Parathyroid adenoma (tissue), 2 donors: ENCODE measurements at regions not wholly inside any gene's neighbourhood (a gene's known extent, or its start where the extent isn't known, plus 50 kb on each side); places are given as distances from the start of the nearest gene placed in this dataset.

Source experiments
- H2AFZ ChIP-seq: fragments of 300-600 bp; sonication (generic); one replicate; pipeline ENCODE4 v1.7.0; 2017; ENCODE audit warnings: antibody characterized with exemption, mild to moderate bottlenecking
- H3K27ac ChIP-seq: fragments of 300-600 bp; sonication (generic); one replicate; pipeline ENCODE4 v1.7.0; 2017
- H3K27me3 ChIP-seq: fragments of 300-600 bp; sonication (generic); one replicate; pipeline ENCODE4 v1.7.0; 2017; ENCODE audit warnings: low read length; ENCODE audit not compliant: control insufficient read depth, insufficient read depth
- H3K36me3 ChIP-seq: fragments of 300-600 bp; sonication (generic); one replicate; pipeline ENCODE4 v1.7.0; 2017; ENCODE audit warnings: low read length; ENCODE audit not compliant: control insufficient read depth, insufficient read depth
- H3K4me1 ChIP-seq: fragments of 300-600 bp; sonication (generic); one replicate; pipeline ENCODE4 v1.7.0; 2017; ENCODE audit warnings: control low read depth
- H3K4me2 ChIP-seq: fragments of 300-600 bp; sonication (generic); one replicate; pipeline ENCODE4 v1.7.0; 2017; ENCODE audit warnings: low read length
- H3K4me3 ChIP-seq: fragments of 300-600 bp; sonication (generic); one replicate; pipeline ENCODE4 v1.7.0; 2017; ENCODE audit warnings: low read depth, low read length
- H3K79me2 ChIP-seq: fragments of 300-600 bp; sonication (generic); one replicate; pipeline ENCODE4 v1.7.0; 2017; ENCODE audit warnings: control low read depth
- H3K9ac ChIP-seq: fragments of 300-600 bp; sonication (generic); one replicate; pipeline ENCODE4 v1.7.0; 2017; ENCODE audit warnings: mild to moderate bottlenecking
- H3K9me3 ChIP-seq: fragments of 300-600 bp; sonication (generic); one replicate; pipeline ENCODE4 v1.7.0; 2017; ENCODE audit warnings: low read length; ENCODE audit not compliant: control insufficient read depth
- TF ChIP-seq, protein P1 (sequence below): fragments of 300-600 bp; sonication (generic); IDR thresholded peaks from one replicate; pipeline ENCODE4 v1.7.0; 2017; ENCODE audit warnings: antibody characterized with exemption, mild to moderate bottlenecking
- donor health status: primary hyperparathyroidism.

DNA sequence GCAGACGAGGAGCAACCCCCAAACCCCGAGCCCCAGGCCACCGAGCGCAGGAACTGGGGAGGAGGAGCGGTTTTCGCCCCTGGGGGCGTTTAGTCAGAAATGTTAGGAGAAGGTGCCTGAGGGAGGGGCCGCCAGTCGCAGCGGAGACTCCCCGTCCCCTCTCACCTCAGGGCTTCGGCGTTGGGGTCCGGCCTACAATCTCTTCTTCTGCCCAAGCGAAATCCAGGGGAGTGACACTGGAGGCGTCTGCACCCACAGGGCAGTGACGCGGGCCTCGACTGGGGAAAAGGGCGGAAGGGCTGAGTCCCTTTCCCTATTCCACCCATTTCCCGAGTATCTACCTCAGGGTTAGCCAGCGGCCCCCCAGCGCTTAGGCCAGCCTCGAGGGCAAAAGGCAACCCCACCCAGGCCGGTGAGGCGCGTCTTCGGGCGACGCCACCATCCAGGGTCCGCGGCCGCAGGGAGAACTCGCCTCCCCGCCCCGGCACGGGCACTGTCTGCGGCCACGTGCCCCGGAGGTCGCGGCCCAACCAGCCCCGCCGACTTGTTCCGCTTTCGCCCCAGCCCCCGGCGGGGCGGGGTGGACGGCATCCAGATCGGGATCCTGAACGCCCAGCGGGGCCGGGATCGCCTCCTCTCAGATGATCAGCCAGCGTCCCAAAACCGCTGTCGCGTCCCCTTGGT, 118.7 kb upstream of the BARHL2 start:
- Histone ChIP-seq H3K79me2 (no peaks in the 10 kb centered on the region), H3K9ac (no peak overlapping the region), H3K4me1 (no peaks in the 10 kb centered on the region), H2AFZ (no peak overlapping the region), H3K27me3 (peaks cover 12% of the 10 kb centered on the region), H3K27ac (no peak overlapping the region), H3K4me2 (peak overlapping the region; percentile 31), H3K36me3 (no peaks in the 10 kb centered on the region), H3K4me3 (no peak overlapping the region), H3K9me3 (no peaks in the 10 kb centered on the region)
- TF ChIP-seq, protein P1, sequence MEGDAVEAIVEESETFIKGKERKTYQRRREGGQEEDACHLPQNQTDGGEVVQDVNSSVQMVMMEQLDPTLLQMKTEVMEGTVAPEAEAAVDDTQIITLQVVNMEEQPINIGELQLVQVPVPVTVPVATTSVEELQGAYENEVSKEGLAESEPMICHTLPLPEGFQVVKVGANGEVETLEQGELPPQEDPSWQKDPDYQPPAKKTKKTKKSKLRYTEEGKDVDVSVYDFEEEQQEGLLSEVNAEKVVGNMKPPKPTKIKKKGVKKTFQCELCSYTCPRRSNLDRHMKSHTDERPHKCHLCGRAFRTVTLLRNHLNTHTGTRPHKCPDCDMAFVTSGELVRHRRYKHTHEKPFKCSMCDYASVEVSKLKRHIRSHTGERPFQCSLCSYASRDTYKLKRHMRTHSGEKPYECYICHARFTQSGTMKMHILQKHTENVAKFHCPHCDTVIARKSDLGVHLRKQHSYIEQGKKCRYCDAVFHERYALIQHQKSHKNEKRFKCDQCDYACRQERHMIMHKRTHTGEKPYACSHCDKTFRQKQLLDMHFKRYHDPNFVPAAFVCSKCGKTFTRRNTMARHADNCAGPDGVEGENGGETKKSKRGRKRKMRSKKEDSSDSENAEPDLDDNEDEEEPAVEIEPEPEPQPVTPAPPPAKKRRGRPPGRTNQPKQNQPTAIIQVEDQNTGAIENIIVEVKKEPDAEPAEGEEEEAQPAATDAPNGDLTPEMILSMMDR = no peak

DNA sequence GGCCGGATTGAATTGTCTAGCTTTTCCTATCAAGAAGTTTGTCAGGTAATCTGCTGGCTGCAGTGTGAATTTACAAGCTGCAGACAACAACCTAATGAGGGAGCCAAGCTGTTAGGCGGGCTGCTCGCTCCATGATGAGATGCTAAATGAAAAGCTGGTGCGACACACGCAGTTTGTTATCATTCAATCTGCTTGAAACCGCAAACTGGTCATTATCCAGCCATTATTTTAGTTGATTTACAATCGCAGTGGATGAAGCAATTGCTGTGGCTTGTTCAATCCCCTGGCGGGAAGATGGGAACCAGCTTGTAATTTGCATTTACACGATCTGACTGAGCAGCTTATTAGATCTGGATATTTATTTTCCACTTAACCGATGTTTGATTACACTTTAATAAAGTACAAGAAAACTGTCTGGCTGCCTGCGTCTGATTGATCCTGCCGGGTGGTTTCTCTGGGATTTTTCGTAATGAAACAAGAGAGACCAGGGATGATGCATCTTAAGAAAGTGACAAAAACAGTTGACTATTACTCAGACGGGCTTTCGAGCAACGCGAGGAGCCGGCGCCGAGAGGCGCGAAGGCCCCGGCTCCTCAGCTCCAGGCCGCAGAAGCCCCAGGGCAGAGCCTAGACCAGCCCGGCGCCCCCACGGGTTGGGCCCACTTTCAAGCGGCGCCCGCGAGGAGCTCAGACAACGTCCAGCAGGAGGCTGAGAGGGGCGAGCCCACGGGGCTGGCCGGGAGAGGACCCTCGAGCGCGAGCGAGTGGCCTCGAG, 118.0 kb upstream of the BARHL2 start:
- H3K9me3 ChIP-seq = no peaks in the 10 kb centered on the region
- peaks cover 12% of the 10 kb centered on the region for H3K27me3 ChIP-seq
- no peak overlapping the region for H3K4me2 ChIP-seq
- H3K9ac ChIP-seq = no peak overlapping the region
- no peaks in the 10 kb centered on the region for H3K36me3 ChIP-seq
- H3K4me3 ChIP-seq = no peak overlapping the region
- no peaks in the 10 kb centered on the region for H3K4me1 ChIP-seq
- H3K79me2 ChIP-seq = no peaks in the 10 kb centered on the region
- H3K27ac ChIP-seq = no peak overlapping the region
- H2AFZ ChIP-seq = no peak overlapping the region
- TF ChIP-seq, protein P1 = no peak

DNA sequence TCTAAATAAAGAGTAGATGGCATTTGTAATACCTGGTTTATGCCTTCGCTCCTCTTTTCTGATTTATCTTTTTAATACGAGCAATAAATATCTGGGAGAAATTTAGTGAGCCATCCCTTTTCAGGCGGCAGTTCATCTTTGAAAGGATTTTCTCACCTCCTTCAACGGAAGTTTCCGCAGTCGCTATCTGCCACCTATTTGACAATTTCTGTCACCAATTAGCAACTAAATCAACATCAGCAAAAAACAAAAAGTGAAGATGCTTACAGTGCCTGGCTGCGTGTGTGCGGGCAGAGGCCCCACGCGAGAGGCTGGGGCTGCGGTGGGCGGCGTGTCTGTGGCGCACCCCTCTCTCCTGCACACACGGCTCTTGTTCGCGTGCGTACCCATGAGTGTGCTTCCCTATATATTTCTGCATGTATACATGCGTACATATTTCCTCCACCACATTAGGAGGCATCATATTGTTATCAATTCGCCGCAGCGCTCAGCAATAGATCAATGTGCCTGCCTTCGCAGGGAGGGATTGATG, 117.3 kb upstream of the BARHL2 start:
- H3K4me3 ChIP-seq = no peak overlapping the region

DNA sequence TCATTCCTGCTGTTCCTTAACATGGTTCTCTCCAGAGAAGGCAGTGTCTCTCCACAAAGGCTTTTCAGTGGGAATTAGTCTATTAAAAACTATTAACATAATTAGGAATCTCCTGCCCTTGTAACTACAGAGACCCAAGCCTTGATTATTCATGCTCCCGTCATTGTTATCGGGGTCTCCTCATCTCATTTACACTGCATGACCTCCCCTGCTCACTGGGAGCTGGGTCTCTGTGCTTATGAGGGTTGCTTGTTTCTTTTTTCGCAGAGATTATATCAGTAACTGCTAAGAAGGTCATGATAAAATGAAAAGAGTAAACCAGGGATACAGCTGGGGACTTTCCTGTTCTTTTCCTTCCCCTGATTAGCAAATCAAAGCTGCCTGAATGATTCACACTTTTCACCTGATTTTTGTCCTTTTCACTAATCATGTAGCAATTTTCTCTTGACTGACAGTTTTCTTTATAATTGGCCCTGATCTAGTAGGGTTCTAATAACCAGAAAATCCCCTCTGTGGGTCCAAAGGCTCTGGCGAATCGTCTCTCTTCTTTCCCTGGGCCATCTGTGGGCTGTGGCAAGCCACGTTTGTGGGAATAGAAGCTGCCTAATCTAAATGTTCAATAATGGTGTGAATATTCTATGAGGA, 116.5 kb upstream of the BARHL2 start:
- Histone ChIP-seq H2AFZ (no peak overlapping the region), H3K27me3 (peaks cover 12% of the 10 kb centered on the region), H3K4me1 (no peaks in the 10 kb centered on the region), H3K9ac (no peak overlapping the region), H3K4me2 (no peak overlapping the region), H3K9me3 (no peaks in the 10 kb centered on the region), H3K36me3 (no peaks in the 10 kb centered on the region), H3K27ac (no peak overlapping the region), H3K4me3 (no peak overlapping the region), H3K79me2 (no peaks in the 10 kb centered on the region)
- TF ChIP-seq, protein P1 = no peak

More for the DNA sequence above, 117.3 kb upstream of the BARHL2 start:
- no peaks in the 10 kb centered on the region for H3K36me3 ChIP-seq
- H3K4me1 ChIP-seq = no peaks in the 10 kb centered on the region
- H3K27ac ChIP-seq = no peak overlapping the region
- no peak overlapping the region for H3K9ac ChIP-seq
- H3K79me2 ChIP-seq = no peaks in the 10 kb centered on the region
- TF ChIP-seq, protein P1 = no peak
- H3K27me3 ChIP-seq = peaks cover 12% of the 10 kb centered on the region
- H2AFZ ChIP-seq = no peak overlapping the region
- no peak overlapping the region for H3K4me2 ChIP-seq
- no peaks in the 10 kb centered on the region for H3K9me3 ChIP-seq
